Activated T-helper 17 cell treated with anti-CD3 and anti-CD28 coated beads, Interleukin-2, amount 50 U/mL, for 72 hours (primary cell): ENCODE measurements at regions not wholly inside any gene's neighbourhood (a gene's known extent, or its start where the extent isn't known, plus 50 kb on each side); places are given as distances from the start of the nearest gene placed in this dataset.
"Not testable (repeated sequence)": the region's sequence is repeated elsewhere in the genome, so short reads cannot be mapped to it uniquely, and the experiment has no call there.

Experiments
- ATAC-seq: fragments of 150-1000 bp; cut with Tn5 transposase; replicated peaks from 2 replicates; pipeline ENCODE4 v1.10.0; 2021; ENCODE audit warnings: mild to moderate bottlenecking, moderate library complexity
- H3K27ac Mint-ChIP-seq: one replicate; pipeline ENCODE4 v1.8.0; 2022; ENCODE audit warnings: mixed read lengths
- H3K27me3 Mint-ChIP-seq: one replicate; pipeline ENCODE4 v1.8.0; 2022; ENCODE audit warnings: mixed read lengths
- H3K36me3 Mint-ChIP-seq: one replicate; pipeline ENCODE4 v1.8.0; 2022; ENCODE audit warnings: low read depth, mild to moderate bottlenecking, mixed read lengths
- H3K4me1 Mint-ChIP-seq: one replicate; pipeline ENCODE4 v1.8.0; 2022; ENCODE audit warnings: mixed read lengths
- H3K4me3 Mint-ChIP-seq: one replicate; pipeline ENCODE4 v1.8.0; 2022; ENCODE audit warnings: mild to moderate bottlenecking, mixed read lengths
- H3K9me3 Mint-ChIP-seq: one replicate; pipeline ENCODE4 v1.8.0; 2022; ENCODE audit warnings: mixed read lengths

GRCh38 chr3:152200476-152201420 lies 68.0 kb upstream of the MBNL1 start:
- Mint-ChIP-seq H3K4me3 (peak overlapping the region; percentile 87), H3K36me3 (peaks cover 10% of the 10 kb centered on the region), H3K27ac (peak overlapping the region; percentile 99), H3K4me1 (peaks cover 40% of the 10 kb centered on the region), H3K9me3 (no peaks in the 10 kb centered on the region), H3K27me3 (no peaks in the 10 kb centered on the region)
- no peak for ATAC-seq

- ATAC-seq, result peak; percentile 39
- H3K4me1 Mint-ChIP-seq, result peaks cover 28% of the 10 kb centered on the region
- no peaks in the 10 kb centered on the region for H3K36me3 Mint-ChIP-seq
- no peaks in the 10 kb centered on the region for H3K9me3 Mint-ChIP-seq
- peak overlapping the region; percentile 82 for H3K27ac Mint-ChIP-seq
- H3K4me3 Mint-ChIP-seq, result peak overlapping the region; percentile 82
- H3K27me3 Mint-ChIP-seq, result no peaks in the 10 kb centered on the region
Measured at GRCh38 chr3:152202976-152203626, 65.6 kb upstream of the MBNL1 start.

- no peaks in the 10 kb centered on the region for H3K27me3 Mint-ChIP-seq
- no peak for ATAC-seq
- H3K4me3 Mint-ChIP-seq, result peak overlapping the region; percentile 82
- no peaks in the 10 kb centered on the region for H3K9me3 Mint-ChIP-seq
- H3K27ac Mint-ChIP-seq, result peak overlapping the region; percentile 82
- no peaks in the 10 kb centered on the region for H3K36me3 Mint-ChIP-seq
- peaks cover 31% of the 10 kb centered on the region for H3K4me1 Mint-ChIP-seq
Measured at GRCh38 chr3:152203652-152204051, 65.1 kb upstream of the MBNL1 start.

- peak overlapping the region; percentile 82 for H3K27ac Mint-ChIP-seq
- H3K27me3 Mint-ChIP-seq, result no peaks in the 10 kb centered on the region
- no peaks in the 10 kb centered on the region for H3K36me3 Mint-ChIP-seq
- ATAC-seq, result peak; percentile 57
- peak overlapping the region; percentile 82 for H3K4me3 Mint-ChIP-seq
- H3K9me3 Mint-ChIP-seq, result no peaks in the 10 kb centered on the region
- peaks cover 29% of the 10 kb centered on the region for H3K4me1 Mint-ChIP-seq
Measured at GRCh38 chr3:152204218-152204617, 64.5 kb upstream of the MBNL1 start.

- ATAC-seq, result no peak
- H3K36me3 Mint-ChIP-seq, result no peaks in the 10 kb centered on the region
- H3K4me3 Mint-ChIP-seq, result peak overlapping the region; percentile 82
- no peaks in the 10 kb centered on the region for H3K27me3 Mint-ChIP-seq
- H3K9me3 Mint-ChIP-seq, result no peaks in the 10 kb centered on the region
- peak overlapping the region; percentile 82 for H3K27ac Mint-ChIP-seq
- H3K4me1 Mint-ChIP-seq, result peaks cover 28% of the 10 kb centered on the region
Measured at GRCh38 chr3:152205097-152205593, 63.6 kb upstream of the MBNL1 start.

GRCh38 chr3:152206243-152206760 lies 62.4 kb upstream of the MBNL1 start:
- no peak for ATAC-seq
- no peaks in the 10 kb centered on the region for H3K36me3 Mint-ChIP-seq
- H3K27ac Mint-ChIP-seq, result peak overlapping the region; percentile 82
- no peaks in the 10 kb centered on the region for H3K9me3 Mint-ChIP-seq
- H3K27me3 Mint-ChIP-seq, result no peaks in the 10 kb centered on the region
- H3K4me3 Mint-ChIP-seq, result peak overlapping the region; percentile 82
- peaks cover 33% of the 10 kb centered on the region for H3K4me1 Mint-ChIP-seq

GRCh38 chr3:152208439-152208838 lies 60.3 kb upstream of the MBNL1 start:
- H3K27me3 Mint-ChIP-seq, result no peaks in the 10 kb centered on the region
- H3K4me3 Mint-ChIP-seq, result peak overlapping the region; percentile 82
- H3K9me3 Mint-ChIP-seq, result no peaks in the 10 kb centered on the region
- no peaks in the 10 kb centered on the region for H3K36me3 Mint-ChIP-seq
- no peak for ATAC-seq
- peaks cover 39% of the 10 kb centered on the region for H3K4me1 Mint-ChIP-seq
- peak overlapping the region; percentile 53 for H3K27ac Mint-ChIP-seq

- Mint-ChIP-seq H3K27ac (peak overlapping the region; percentile 53), H3K4me3 (peak overlapping the region; percentile 82), H3K36me3 (no peaks in the 10 kb centered on the region), H3K9me3 (no peaks in the 10 kb centered on the region), H3K27me3 (no peaks in the 10 kb centered on the region), H3K4me1 (peaks cover 44% of the 10 kb centered on the region)
- ATAC-seq, result peak; percentile 87
Measured at GRCh38 chr3:152209060-152209459, 59.7 kb upstream of the MBNL1 start.

GRCh38 chr3:152209776-152210175 lies 59.0 kb upstream of the MBNL1 start:
- peak overlapping the region; percentile 82 for H3K4me3 Mint-ChIP-seq
- ATAC-seq, result peak; percentile 57
- H3K4me1 Mint-ChIP-seq, result peaks cover 45% of the 10 kb centered on the region
- no peaks in the 10 kb centered on the region for H3K36me3 Mint-ChIP-seq
- peak overlapping the region; percentile 53 for H3K27ac Mint-ChIP-seq
- H3K9me3 Mint-ChIP-seq, result no peaks in the 10 kb centered on the region
- H3K27me3 Mint-ChIP-seq, result no peaks in the 10 kb centered on the region

- no peak overlapping the region for H3K27ac Mint-ChIP-seq
Measured at GRCh38 chr3:152210697-152211096, 58.0 kb upstream of the MBNL1 start.

GRCh38 chr3:152211655-152212054 lies 57.1 kb upstream of the MBNL1 start:
- H3K27me3 Mint-ChIP-seq, result no peaks in the 10 kb centered on the region
- H3K4me1 Mint-ChIP-seq, result peaks cover 33% of the 10 kb centered on the region
- ATAC-seq, result peak; percentile 35
- H3K9me3 Mint-ChIP-seq, result no peaks in the 10 kb centered on the region
- H3K4me3 Mint-ChIP-seq, result peak overlapping the region; percentile 45
- H3K36me3 Mint-ChIP-seq, result no peaks in the 10 kb centered on the region
- no peak overlapping the region for H3K27ac Mint-ChIP-seq

More at GRCh38 chr3:152210697-152211096, 58.0 kb upstream of the MBNL1 start:
- ATAC-seq, result no peak
- Mint-ChIP-seq H3K4me3 (peak overlapping the region; percentile 45), H3K36me3 (no peaks in the 10 kb centered on the region), H3K27me3 (no peaks in the 10 kb centered on the region), H3K4me1 (peaks cover 38% of the 10 kb centered on the region), H3K9me3 (no peaks in the 10 kb centered on the region)

- ATAC-seq, result no peak
- no peaks in the 10 kb centered on the region for H3K9me3 Mint-ChIP-seq
- peak overlapping the region; percentile 50 for H3K4me3 Mint-ChIP-seq
- H3K27me3 Mint-ChIP-seq, result no peaks in the 10 kb centered on the region
- H3K4me1 Mint-ChIP-seq, result peaks cover 32% of the 10 kb centered on the region
- no peaks in the 10 kb centered on the region for H3K36me3 Mint-ChIP-seq
- H3K27ac Mint-ChIP-seq, result peak overlapping the region; percentile 33
Measured at GRCh38 chr3:152213203-152213602, 55.5 kb upstream of the MBNL1 start.

- peaks cover 34% of the 10 kb centered on the region for H3K4me1 Mint-ChIP-seq
- ATAC-seq, result no peak
- H3K27me3 Mint-ChIP-seq, result no peaks in the 10 kb centered on the region
- peak overlapping the region; percentile 33 for H3K27ac Mint-ChIP-seq
- H3K4me3 Mint-ChIP-seq, result peak overlapping the region; percentile 50
- no peaks in the 10 kb centered on the region for H3K9me3 Mint-ChIP-seq
- H3K36me3 Mint-ChIP-seq, result no peaks in the 10 kb centered on the region
Measured at GRCh38 chr3:152213938-152214337, 54.8 kb upstream of the MBNL1 start.

GRCh38 chr3:152216960-152217865 lies 51.5 kb upstream of the MBNL1 start:
- peaks cover 40% of the 10 kb centered on the region for H3K4me1 Mint-ChIP-seq
- not testable (repeated sequence) for H3K9me3 Mint-ChIP-seq, H3K36me3 Mint-ChIP-seq, ATAC-seq, H3K27ac Mint-ChIP-seq, H3K27me3 Mint-ChIP-seq
- peak overlapping the region; percentile 69 for H3K4me3 Mint-ChIP-seq
